Ishikawa (cell line): ENCODE measurements at regions not wholly inside any gene's neighbourhood (a gene's known extent, or its start where the extent isn't known, plus 50 kb on each side); places are given as distances from the start of the nearest gene placed in this dataset.

Experiments
- CEBPB ChIP-seq: IDR thresholded peaks from 2 replicates; pipeline ENCODE4 v1.6.1; 2012
- CREB1 ChIP-seq: IDR thresholded peaks from 2 replicates; pipeline ENCODE4 v1.6.1; 2012; ENCODE audit warnings: low read depth
- EGR1 ChIP-seq: IDR thresholded peaks from 2 replicates; pipeline ENCODE4 v1.6.1; 2012
- EP300 ChIP-seq: IDR thresholded peaks from 2 replicates; pipeline ENCODE4 v1.6.1; 2012; ENCODE audit warnings: borderline replicate concordance
- FOXM1 ChIP-seq: IDR thresholded peaks from 2 replicates; pipeline ENCODE4 v1.6.1; 2012; ENCODE audit warnings: low read depth, borderline replicate concordance
- NFIC ChIP-seq: IDR thresholded peaks from 2 replicates; pipeline ENCODE4 v1.6.1; 2012
- RAD21 ChIP-seq: IDR thresholded peaks from 2 replicates; pipeline ENCODE4 v1.6.1; 2012; ENCODE audit warnings: low read depth
- REST ChIP-seq: IDR thresholded peaks from 2 replicates; pipeline ENCODE4 v1.6.1; 2012; ENCODE audit warnings: low read depth, mild to moderate bottlenecking
- TAF1 ChIP-seq: IDR thresholded peaks from 2 replicates; pipeline ENCODE4 v1.6.1; 2012; ENCODE audit warnings: low read depth, mild to moderate bottlenecking
- TCF12 ChIP-seq: IDR thresholded peaks from 2 replicates; pipeline ENCODE4 v1.6.1; 2012; ENCODE audit warnings: low read depth
- TEAD4 ChIP-seq: IDR thresholded peaks from 2 replicates; pipeline ENCODE4 v1.6.1; 2012
- YY1 ChIP-seq: IDR thresholded peaks from 2 replicates; pipeline ENCODE4 v1.6.1; 2012; ENCODE audit warnings: low read depth
- ZBTB7A ChIP-seq: IDR thresholded peaks from 2 replicates; pipeline ENCODE4 v1.6.1; 2012; ENCODE audit warnings: low read depth
- TF ChIP-seq, protein P1 (sequence below): IDR thresholded peaks from 2 replicates; pipeline ENCODE4 v1.6.1; 2012
- TF ChIP-seq, protein P2 (sequence below): IDR thresholded peaks from 2 replicates; pipeline ENCODE4 v1.6.1; 2012

- no peak for TF ChIP-seq CEBPB
- TF ChIP-seq NFIC: no peak
- TF ChIP-seq, protein P1, sequence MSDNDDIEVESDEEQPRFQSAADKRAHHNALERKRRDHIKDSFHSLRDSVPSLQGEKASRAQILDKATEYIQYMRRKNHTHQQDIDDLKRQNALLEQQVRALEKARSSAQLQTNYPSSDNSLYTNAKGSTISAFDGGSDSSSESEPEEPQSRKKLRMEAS: no peak
- TF ChIP-seq CREB1: no peak
- no peak for TF ChIP-seq EGR1
- TF ChIP-seq RAD21: no peak
- TF ChIP-seq TAF1: no peak
- TF ChIP-seq REST: no peak
- TF ChIP-seq EP300: no peak
- TF ChIP-seq TCF12: no peak
- no peak for TF ChIP-seq TEAD4
- TF ChIP-seq, protein P2, sequence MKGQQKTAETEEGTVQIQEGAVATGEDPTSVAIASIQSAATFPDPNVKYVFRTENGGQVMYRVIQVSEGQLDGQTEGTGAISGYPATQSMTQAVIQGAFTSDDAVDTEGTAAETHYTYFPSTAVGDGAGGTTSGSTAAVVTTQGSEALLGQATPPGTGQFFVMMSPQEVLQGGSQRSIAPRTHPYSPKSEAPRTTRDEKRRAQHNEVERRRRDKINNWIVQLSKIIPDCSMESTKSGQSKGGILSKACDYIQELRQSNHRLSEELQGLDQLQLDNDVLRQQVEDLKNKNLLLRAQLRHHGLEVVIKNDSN: no peak
- no peak for TF ChIP-seq ZBTB7A
These were observed 142.3 kb downstream of the SOX1 start for GRCh38 chr13:112209266-112209665.

DNA sequence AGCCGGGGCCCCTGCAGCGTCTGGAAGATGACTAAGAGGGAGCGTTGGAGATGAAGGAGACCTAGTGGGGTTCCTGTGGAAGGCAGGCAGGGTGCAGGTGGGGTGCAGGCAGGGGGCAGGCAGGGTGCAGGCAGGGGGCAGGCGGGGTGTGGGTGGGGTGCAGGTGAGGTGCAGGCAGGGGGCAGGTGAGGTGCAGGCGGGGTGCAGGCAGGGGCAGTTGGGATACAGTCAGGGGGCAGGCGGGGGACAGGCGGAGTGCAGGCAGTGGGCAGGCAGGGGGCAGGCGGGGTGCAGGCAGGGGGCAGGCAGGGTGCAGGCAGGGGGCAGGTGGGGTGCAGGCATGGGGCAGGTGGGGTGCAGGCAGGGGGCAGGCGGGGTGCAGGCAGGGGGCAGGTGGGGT, 142.8 kb downstream of the SOX1 start:
- TF ChIP-seq CREB1 (no peak), RAD21 (no peak), ZBTB7A (no peak), EP300 (no peak), REST (no peak), TEAD4 (no peak), EGR1 (no peak), TAF1 (no peak), FOXM1 (no peak), YY1 (no peak), CEBPB (no peak), TCF12 (no peak), NFIC (no peak)
- TF ChIP-seq, protein P2: no peak
- TF ChIP-seq, protein P1: no peak

DNA sequence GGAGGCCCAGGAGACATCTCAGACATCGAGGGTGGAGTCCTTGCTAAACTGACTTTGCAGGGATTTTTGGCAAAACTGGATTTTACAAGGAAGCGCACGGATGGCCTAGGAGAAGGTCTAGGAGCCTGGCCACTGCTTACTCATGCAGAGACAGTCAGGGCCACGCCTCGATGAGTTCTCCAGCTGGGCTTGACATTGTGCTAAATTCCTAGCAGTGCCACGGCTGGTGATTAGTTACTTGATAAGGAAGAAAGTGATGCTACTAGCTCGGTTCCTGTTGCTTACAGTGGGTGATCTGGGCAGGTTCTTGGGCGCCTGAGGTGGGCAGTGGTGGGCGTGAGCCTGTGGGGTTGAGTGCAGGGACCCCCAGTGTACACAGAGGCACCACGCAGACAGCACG, 143.4 kb downstream of the SOX1 start:
- TF ChIP-seq TEAD4 (no peak), NFIC (no peak), CREB1 (no peak), FOXM1 (no peak), ZBTB7A (no peak), EGR1 (no peak), REST (no peak), EP300 (no peak), RAD21 (no peak), TAF1 (no peak), TCF12 (no peak), YY1 (no peak), CEBPB (no peak)
- TF ChIP-seq, protein P1: no peak
- TF ChIP-seq, protein P2: no peak

GRCh38 chr13:112212533-112212932, 145.6 kb downstream of the SOX1 start:
- TF ChIP-seq, protein P2: no peak
- no peak for TF ChIP-seq EP300
- no peak for TF ChIP-seq TEAD4
- no peak for TF ChIP-seq YY1
- TF ChIP-seq ZBTB7A: no peak
- TF ChIP-seq FOXM1: no peak
- no peak for TF ChIP-seq CEBPB
- TF ChIP-seq TCF12: no peak
- TF ChIP-seq RAD21: no peak
- TF ChIP-seq REST: no peak
- TF ChIP-seq CREB1: no peak
- TF ChIP-seq EGR1: no peak
- TF ChIP-seq TAF1: no peak
